HL-60 (cell line): ENCODE measurements at regions not wholly inside any gene's neighbourhood (a gene's known extent, or its start where the extent isn't known, plus 50 kb on each side); places are given as distances from the start of the nearest gene placed in this dataset.

Source experiments
- DNase-seq, 2 experiments: peaks; one replicate each; pipeline ENCODE4 v3.0.0-alpha.2; 2010 to 2020; ENCODE audit warnings: low read depth in 1 of 2, low spot score in 1 of 2
- H3K27ac ChIP-seq: fragments of 250-450 bp; sonication (Bioruptor Pico); replicated peaks from 2 replicates; pipeline ENCODE4 v1.5.1; 2020; ENCODE audit warnings: mild to moderate bottlenecking, moderate library complexity
- H3K27me3 ChIP-seq: fragments of 250-450 bp; sonication (Bioruptor Pico); 2 replicates; pipeline ENCODE4 v1.5.1; 2021; ENCODE audit warnings: mild to moderate bottlenecking, moderate library complexity; ENCODE audit not compliant: insufficient read depth, poor library complexity, severe bottlenecking
- H3K4me3 ChIP-seq: replicated peaks from 2 replicates; pipeline ENCODE4 v1.5.1; 2011; ENCODE audit warnings: mild to moderate bottlenecking, control low read depth, low read length; ENCODE audit not compliant: insufficient read depth
- CTCF ChIP-seq: IDR thresholded peaks from one replicate; pipeline ENCODE4 v1.5.1; 2011; ENCODE audit warnings: low read length, control low read depth, inconsistent platforms; ENCODE audit not compliant: insufficient read depth
- GABPA ChIP-seq: IDR thresholded peaks from 2 replicates; pipeline ENCODE4 v1.6.1; 2012; ENCODE audit warnings: low read depth
- POLR2AphosphoS5 ChIP-seq: IDR thresholded peaks from 2 replicates; pipeline ENCODE4 v1.6.1; 2012; ENCODE audit warnings: low read depth
- REST ChIP-seq: IDR thresholded peaks from 2 replicates; pipeline ENCODE4 v1.6.1; 2012; ENCODE audit warnings: low read depth; ENCODE audit not compliant: insufficient replicate concordance
- SPI1 ChIP-seq: IDR thresholded peaks from 2 replicates; pipeline ENCODE4 v1.6.1; 2012; ENCODE audit warnings: low read depth, mild to moderate bottlenecking, borderline replicate concordance

GRCh38 chr9:110103257-110103656 lies 104.7 kb downstream of the C9orf152 start:
- Histone ChIP-seq H3K27ac (no peak overlapping the region), H3K4me3 (no peak overlapping the region), H3K27me3 (no peaks in the 10 kb centered on the region)
- no peak for TF ChIP-seq REST
- no peak for TF ChIP-seq SPI1
- no peak for TF ChIP-seq CTCF
- no peak for TF ChIP-seq GABPA
- no peak for TF ChIP-seq POLR2AphosphoS5
- DNase-seq: no peak

- Histone ChIP-seq H3K27ac (no peak overlapping the region), H3K27me3 (no peaks in the 10 kb centered on the region), H3K4me3 (no peak overlapping the region)
- TF ChIP-seq SPI1: no peak
- no peak for TF ChIP-seq REST
- TF ChIP-seq CTCF: no peak
- no peak for TF ChIP-seq POLR2AphosphoS5
- TF ChIP-seq GABPA: no peak
- no peak for DNase-seq
Measured at GRCh38 chr9:110104261-110104809, 103.6 kb downstream of the C9orf152 start.

GRCh38 chr9:110105107-110105506 lies 102.9 kb downstream of the C9orf152 start:
- no peak for TF ChIP-seq CTCF
- no peak for TF ChIP-seq REST
- no peak for TF ChIP-seq GABPA
- TF ChIP-seq SPI1: no peak
- TF ChIP-seq POLR2AphosphoS5: no peak
- no peak overlapping the region for H3K4me3 ChIP-seq
- no peak overlapping the region for H3K27ac ChIP-seq
- DNase-seq: no peak
- no peaks in the 10 kb centered on the region for H3K27me3 ChIP-seq
